MM.1S (cell line): ENCODE measurements at regions not wholly inside any gene's neighbourhood (a gene's known extent, or its start where the extent isn't known, plus 50 kb on each side); places are given as distances from the start of the nearest gene placed in this dataset.

Experiments
- DNase-seq: peaks from one replicate; pipeline ENCODE4 v3.0.0-alpha.2; 2015
- H2AFZ ChIP-seq: fragments of 300-600 bp; sonication (generic); 2 replicates; pipeline ENCODE4 v1.6.0; 2016; ENCODE audit warnings: antibody characterized with exemption, low read length
- H3F3A ChIP-seq: fragments of 300-600 bp; sonication (generic); 2 replicates; pipeline ENCODE4 v1.6.1; 2016; ENCODE audit warnings: mild to moderate bottlenecking, antibody characterized with exemption, low read length, moderate library complexity, mixed read lengths; ENCODE audit not compliant: insufficient read depth
- H3K27ac ChIP-seq: fragments of 300-600 bp; sonication (generic); 2 replicates; pipeline ENCODE4 v1.5.1; 2016; ENCODE audit warnings: mild to moderate bottlenecking, low read length
- H3K27me3 ChIP-seq: fragments of 300-600 bp; sonication (generic); replicated peaks from 2 replicates; pipeline ENCODE4 v1.6.0; 2016; ENCODE audit warnings: low read length; ENCODE audit not compliant: insufficient read depth
- H3K36me3 ChIP-seq: fragments of 300-600 bp; sonication (generic); replicated peaks from 2 replicates; pipeline ENCODE4 v1.6.1; 2016; ENCODE audit warnings: mild to moderate bottlenecking, low read length, mixed read lengths; ENCODE audit not compliant: insufficient read depth
- H3K4me1 ChIP-seq: fragments of 300-600 bp; sonication (generic); 2 replicates; pipeline ENCODE4 v1.6.1; 2016; ENCODE audit warnings: low read length, mixed read lengths
- H3K4me2 ChIP-seq: fragments of 300-600 bp; sonication (generic); 2 replicates; pipeline ENCODE4 v1.6.0; 2016; ENCODE audit warnings: low read depth, low read length
- H3K4me3 ChIP-seq: fragments of 300-600 bp; sonication (generic); 2 replicates; pipeline ENCODE4 v1.5.1; 2016; ENCODE audit warnings: low read length, mixed read lengths
- H3K79me2 ChIP-seq: fragments of 300-600 bp; sonication (generic); 2 replicates; pipeline ENCODE4 v1.6.1; 2016; ENCODE audit warnings: mixed run types, low read length, mixed read lengths
- H3K9ac ChIP-seq: fragments of 300-600 bp; sonication (generic); 2 replicates; pipeline ENCODE4 v1.6.1; 2016; ENCODE audit warnings: low read length, mixed read lengths
- H3K9me2 ChIP-seq: fragments of 300-600 bp; sonication (generic); replicated peaks from 2 replicates; pipeline ENCODE4 v1.6.1; 2016; ENCODE audit warnings: mild to moderate bottlenecking, low read length, mixed read lengths; ENCODE audit not compliant: insufficient read depth
- H3K9me3 ChIP-seq: fragments of 300-600 bp; sonication (generic); replicated peaks from 2 replicates; pipeline ENCODE4 v1.6.1; 2016; ENCODE audit warnings: mild to moderate bottlenecking, low read length, mixed read lengths; ENCODE audit not compliant: insufficient read depth
- H4K20me1 ChIP-seq: fragments of 300-600 bp; sonication (generic); 2 replicates; pipeline ENCODE4 v1.6.1; 2016; ENCODE audit warnings: mild to moderate bottlenecking, low read length, moderate library complexity, mixed read lengths; ENCODE audit not compliant: insufficient read depth
- EZH2 ChIP-seq: fragments of 300-600 bp; sonication (generic); optimal IDR thresholded peaks from 2 replicates; pipeline ENCODE3; 2017; ENCODE audit warnings: low read depth, mild to moderate bottlenecking, antibody characterized with exemption, low read length, mixed read lengths
- EZH2phosphoT487 ChIP-seq: fragments of 300-600 bp; sonication (generic); IDR thresholded peaks from 2 replicates; pipeline ENCODE4 v1.6.1; 2018; ENCODE audit warnings: antibody characterized with exemption, low read length
- TF ChIP-seq, protein P1 (sequence below): fragments of 300-600 bp; sonication (generic); IDR thresholded peaks from 2 replicates; pipeline ENCODE4 v1.5.1; 2016; ENCODE audit warnings: antibody characterized with exemption, low read length, mixed read lengths

DNA sequence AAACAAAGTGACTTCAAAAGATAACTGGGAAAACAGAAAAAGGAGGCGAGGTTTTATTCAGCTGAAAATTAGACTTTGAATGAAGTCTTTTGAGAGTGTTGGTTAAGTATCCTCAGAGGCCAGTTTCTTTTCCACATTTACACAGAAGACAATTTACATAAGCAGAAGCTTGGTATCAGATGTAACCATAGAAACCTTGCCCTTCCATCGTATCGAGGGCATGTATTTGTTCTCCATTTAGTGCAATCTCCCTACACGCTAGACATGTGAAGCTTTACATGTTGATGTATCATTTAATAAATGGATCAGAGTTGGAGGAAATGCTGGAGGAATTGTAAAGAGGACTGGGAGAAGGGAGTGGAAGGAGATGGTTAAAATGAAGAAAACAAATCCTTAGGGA is 161.0 kb upstream of the CRBN start:
- H3K4me1 ChIP-seq: no peaks in the 10 kb centered on the region
- H3K4me3 ChIP-seq: no peak overlapping the region
- H3K9me3 ChIP-seq: no peaks in the 10 kb centered on the region
- no peaks in the 10 kb centered on the region for H4K20me1 ChIP-seq
- TF ChIP-seq EZH2phosphoT487: no peak
- no peak for TF ChIP-seq EZH2
- TF ChIP-seq, protein P1, sequence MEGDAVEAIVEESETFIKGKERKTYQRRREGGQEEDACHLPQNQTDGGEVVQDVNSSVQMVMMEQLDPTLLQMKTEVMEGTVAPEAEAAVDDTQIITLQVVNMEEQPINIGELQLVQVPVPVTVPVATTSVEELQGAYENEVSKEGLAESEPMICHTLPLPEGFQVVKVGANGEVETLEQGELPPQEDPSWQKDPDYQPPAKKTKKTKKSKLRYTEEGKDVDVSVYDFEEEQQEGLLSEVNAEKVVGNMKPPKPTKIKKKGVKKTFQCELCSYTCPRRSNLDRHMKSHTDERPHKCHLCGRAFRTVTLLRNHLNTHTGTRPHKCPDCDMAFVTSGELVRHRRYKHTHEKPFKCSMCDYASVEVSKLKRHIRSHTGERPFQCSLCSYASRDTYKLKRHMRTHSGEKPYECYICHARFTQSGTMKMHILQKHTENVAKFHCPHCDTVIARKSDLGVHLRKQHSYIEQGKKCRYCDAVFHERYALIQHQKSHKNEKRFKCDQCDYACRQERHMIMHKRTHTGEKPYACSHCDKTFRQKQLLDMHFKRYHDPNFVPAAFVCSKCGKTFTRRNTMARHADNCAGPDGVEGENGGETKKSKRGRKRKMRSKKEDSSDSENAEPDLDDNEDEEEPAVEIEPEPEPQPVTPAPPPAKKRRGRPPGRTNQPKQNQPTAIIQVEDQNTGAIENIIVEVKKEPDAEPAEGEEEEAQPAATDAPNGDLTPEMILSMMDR: no peak
- no peaks in the 10 kb centered on the region for H3K36me3 ChIP-seq
- DNase-seq: no peak
- no peaks in the 10 kb centered on the region for H3F3A ChIP-seq
- H3K9me2 ChIP-seq: no peaks in the 10 kb centered on the region
- H2AFZ ChIP-seq: no peak overlapping the region
- no peak overlapping the region for H3K4me2 ChIP-seq
- H3K27me3 ChIP-seq: no peaks in the 10 kb centered on the region
- H3K9ac ChIP-seq: no peak overlapping the region
- no peak overlapping the region for H3K27ac ChIP-seq
- H3K79me2 ChIP-seq: no peaks in the 10 kb centered on the region

DNA sequence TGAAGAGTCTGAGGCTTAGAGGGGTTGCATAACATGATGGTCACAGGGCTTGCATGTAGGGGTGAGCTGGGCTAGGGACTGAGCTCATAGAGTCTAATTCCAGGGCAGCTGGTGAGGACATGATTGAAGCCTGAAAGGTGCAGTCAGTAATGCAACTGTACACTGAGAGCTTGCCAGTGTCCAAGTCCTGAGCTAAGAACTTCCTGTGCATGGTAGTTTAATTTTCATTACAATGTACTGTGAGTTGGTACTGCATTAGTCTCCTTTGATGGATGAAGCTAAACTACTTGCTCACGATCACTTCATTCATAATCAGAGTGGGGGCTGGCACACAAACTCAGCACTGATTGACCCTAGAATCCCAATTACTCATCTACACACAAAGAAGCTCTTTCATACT is 156.4 kb upstream of the CRBN start:
- DNase-seq: no peak
- H3K79me2 ChIP-seq: no peaks in the 10 kb centered on the region
- TF ChIP-seq EZH2phosphoT487: no peak
- no peaks in the 10 kb centered on the region for H3F3A ChIP-seq
- no peak overlapping the region for H3K4me2 ChIP-seq
- H3K9me2 ChIP-seq: no peaks in the 10 kb centered on the region
- H4K20me1 ChIP-seq: no peaks in the 10 kb centered on the region
- H3K9me3 ChIP-seq: no peaks in the 10 kb centered on the region
- H3K9ac ChIP-seq: no peak overlapping the region
- no peaks in the 10 kb centered on the region for H3K4me1 ChIP-seq
- H3K27ac ChIP-seq: no peak overlapping the region
- H3K36me3 ChIP-seq: no peaks in the 10 kb centered on the region
- no peak overlapping the region for H2AFZ ChIP-seq
- no peaks in the 10 kb centered on the region for H3K27me3 ChIP-seq
- H3K4me3 ChIP-seq: no peak overlapping the region

DNA sequence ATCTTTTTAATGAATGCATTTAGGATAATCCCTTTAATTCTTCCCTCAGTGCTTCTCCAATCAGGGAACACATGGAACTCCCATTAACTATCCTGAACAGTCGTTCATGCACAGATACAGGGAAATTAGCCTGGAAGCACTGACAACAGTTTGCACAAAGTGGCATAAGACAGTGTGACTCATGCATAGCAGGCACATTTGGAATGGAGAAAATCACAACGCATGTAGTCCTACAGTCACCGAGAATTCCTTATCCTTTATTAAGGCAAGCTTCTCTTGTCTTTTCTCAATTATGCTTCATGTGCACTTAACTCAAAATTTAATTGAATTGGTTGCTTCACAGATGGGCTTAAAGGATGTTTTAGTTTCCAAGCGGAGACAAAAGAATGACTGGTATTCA is 155.0 kb upstream of the CRBN start:
- H3K4me2 ChIP-seq: no peak overlapping the region
- no peaks in the 10 kb centered on the region for H3K9me3 ChIP-seq
- H3K79me2 ChIP-seq: no peaks in the 10 kb centered on the region
- H3K27ac ChIP-seq: no peak overlapping the region
- DNase-seq: no peak
- no peaks in the 10 kb centered on the region for H3K36me3 ChIP-seq
- no peaks in the 10 kb centered on the region for H3K4me1 ChIP-seq
- H3K9me2 ChIP-seq: no peaks in the 10 kb centered on the region
- no peak overlapping the region for H3K9ac ChIP-seq
- no peaks in the 10 kb centered on the region for H4K20me1 ChIP-seq
- TF ChIP-seq EZH2 (no peak), EZH2phosphoT487 (no peak)
- TF ChIP-seq, protein P1: no peak
- H3K4me3 ChIP-seq: no peak overlapping the region
- no peak overlapping the region for H2AFZ ChIP-seq
- H3K27me3 ChIP-seq: no peaks in the 10 kb centered on the region
- no peaks in the 10 kb centered on the region for H3F3A ChIP-seq

DNA sequence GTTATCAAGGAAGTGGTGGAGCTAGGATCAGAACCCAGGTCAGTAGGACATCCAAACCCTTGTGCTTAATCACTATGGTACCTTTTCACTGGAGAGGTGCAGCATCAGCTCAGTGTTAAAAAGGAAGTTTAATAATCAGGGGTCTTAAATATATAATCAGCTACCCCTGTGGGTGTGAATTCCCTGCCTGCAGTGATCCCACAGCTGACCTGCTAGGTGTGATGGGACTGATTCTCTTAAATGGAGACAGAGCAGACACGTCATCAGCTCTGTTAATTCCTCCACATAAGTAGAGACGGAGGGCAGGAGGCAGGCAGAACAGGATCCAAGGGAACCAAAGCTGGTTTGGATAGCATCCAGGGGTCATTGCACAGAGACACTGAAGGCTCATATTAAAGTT is 154.1 kb upstream of the CRBN start:
- DNase-seq: no peak
- no peaks in the 10 kb centered on the region for H3F3A ChIP-seq
- no peaks in the 10 kb centered on the region for H3K9me2 ChIP-seq
- no peaks in the 10 kb centered on the region for H3K27me3 ChIP-seq
- no peak overlapping the region for H2AFZ ChIP-seq
- H3K9me3 ChIP-seq: no peaks in the 10 kb centered on the region
- no peaks in the 10 kb centered on the region for H3K4me1 ChIP-seq
- no peak overlapping the region for H3K4me2 ChIP-seq
- no peaks in the 10 kb centered on the region for H3K36me3 ChIP-seq
- H3K4me3 ChIP-seq: no peak overlapping the region
- no peak overlapping the region for H3K9ac ChIP-seq
- no peak overlapping the region for H3K27ac ChIP-seq
- no peaks in the 10 kb centered on the region for H3K79me2 ChIP-seq
- H4K20me1 ChIP-seq: no peaks in the 10 kb centered on the region
- no peak for TF ChIP-seq EZH2
- TF ChIP-seq, protein P1: no peak
- TF ChIP-seq EZH2phosphoT487: no peak
